C4-2B (cell line): ENCODE measurements at regions not wholly inside any gene's neighbourhood (a gene's known extent, or its start where the extent isn't known, plus 50 kb on each side); places are given as distances from the start of the nearest gene placed in this dataset.

Source experiments
- ZFX ChIP-seq: fragments of 450-650 bp; IDR thresholded peaks from 2 replicates; pipeline ENCODE4 v1.6.1; 2017
- TF ChIP-seq, protein P1 (sequence below): fragments of 450-650 bp; conservative IDR thresholded peaks from 2 replicates; pipeline ENCODE4 v1.5.1; 2017; ENCODE audit warnings: mild to moderate bottlenecking

DNA sequence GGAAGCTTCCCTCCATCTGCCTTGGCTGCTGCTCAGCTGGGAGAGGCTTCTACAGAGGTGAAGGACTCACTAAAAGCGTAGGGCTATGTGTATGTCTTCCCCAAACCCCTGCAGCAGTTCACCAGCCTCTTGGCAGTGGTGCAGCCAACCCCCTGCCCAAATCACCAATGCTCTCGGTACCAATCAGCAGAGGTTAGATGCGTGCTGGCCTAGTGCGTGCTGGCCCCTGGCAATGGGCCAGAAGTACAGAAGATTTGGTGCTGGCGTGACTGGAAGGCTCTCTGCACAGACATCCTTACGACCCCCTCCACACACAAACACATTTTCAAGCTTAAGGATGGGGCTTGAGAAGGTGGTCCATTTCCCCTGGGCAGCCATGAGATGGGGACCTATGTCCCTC is 79.0 kb downstream of the MRPL14 start:
- TF ChIP-seq, protein P1, sequence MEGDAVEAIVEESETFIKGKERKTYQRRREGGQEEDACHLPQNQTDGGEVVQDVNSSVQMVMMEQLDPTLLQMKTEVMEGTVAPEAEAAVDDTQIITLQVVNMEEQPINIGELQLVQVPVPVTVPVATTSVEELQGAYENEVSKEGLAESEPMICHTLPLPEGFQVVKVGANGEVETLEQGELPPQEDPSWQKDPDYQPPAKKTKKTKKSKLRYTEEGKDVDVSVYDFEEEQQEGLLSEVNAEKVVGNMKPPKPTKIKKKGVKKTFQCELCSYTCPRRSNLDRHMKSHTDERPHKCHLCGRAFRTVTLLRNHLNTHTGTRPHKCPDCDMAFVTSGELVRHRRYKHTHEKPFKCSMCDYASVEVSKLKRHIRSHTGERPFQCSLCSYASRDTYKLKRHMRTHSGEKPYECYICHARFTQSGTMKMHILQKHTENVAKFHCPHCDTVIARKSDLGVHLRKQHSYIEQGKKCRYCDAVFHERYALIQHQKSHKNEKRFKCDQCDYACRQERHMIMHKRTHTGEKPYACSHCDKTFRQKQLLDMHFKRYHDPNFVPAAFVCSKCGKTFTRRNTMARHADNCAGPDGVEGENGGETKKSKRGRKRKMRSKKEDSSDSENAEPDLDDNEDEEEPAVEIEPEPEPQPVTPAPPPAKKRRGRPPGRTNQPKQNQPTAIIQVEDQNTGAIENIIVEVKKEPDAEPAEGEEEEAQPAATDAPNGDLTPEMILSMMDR = no peak
- no peak for TF ChIP-seq ZFX
